H1 (cell line): ENCODE measurements at regions not wholly inside any gene's neighbourhood (a gene's known extent, or its start where the extent isn't known, plus 50 kb on each side); places are given as distances from the start of the nearest gene placed in this dataset.

Experiments
- EP300 ChIP-seq, 2 experiments: IDR thresholded peaks; 1 replicate in 1 of 2; 2 replicates in 1 of 2; pipeline ENCODE4 v1.6.1; 2011 to 2012; ENCODE audit warnings: low read depth in 2 of 2, low read length in 2 of 2, mild to moderate bottlenecking in 2 of 2, borderline replicate concordance in 1 of 2, inconsistent platforms in 1 of 2, moderate library complexity in 1 of 2
- MAFK ChIP-seq: IDR thresholded peaks from 2 replicates; pipeline ENCODE4 v1.6.1; 2012; ENCODE audit warnings: low read depth, mild to moderate bottlenecking, improper control_type of control experiment, low read length
- PHF8 ChIP-seq: fragments of 200-600 bp; sonication (generic); conservative IDR thresholded peaks from 2 replicates; pipeline ENCODE4 v1.7.1; 2012; ENCODE audit warnings: low read depth, mild to moderate bottlenecking, inconsistent platforms, low read length, moderate library complexity
- POU5F1 ChIP-seq: IDR thresholded peaks from 2 replicates; pipeline ENCODE4 v1.6.1; 2011; ENCODE audit warnings: low read depth, mild to moderate bottlenecking, low read length, moderate library complexity
- SIRT6 ChIP-seq: IDR thresholded peaks from one replicate; pipeline ENCODE4 v1.7.1; 2012; ENCODE audit warnings: low read length, inconsistent platforms
- TF ChIP-seq, protein P1 (sequence below): fragments of 300-600 bp; sonication (generic); IDR thresholded peaks from 2 replicates; pipeline ENCODE4 v1.7.1; 2012; ENCODE audit warnings: low read length, moderate library complexity, mild to moderate bottlenecking, inconsistent platforms; ENCODE audit not compliant: insufficient replicate concordance

DNA sequence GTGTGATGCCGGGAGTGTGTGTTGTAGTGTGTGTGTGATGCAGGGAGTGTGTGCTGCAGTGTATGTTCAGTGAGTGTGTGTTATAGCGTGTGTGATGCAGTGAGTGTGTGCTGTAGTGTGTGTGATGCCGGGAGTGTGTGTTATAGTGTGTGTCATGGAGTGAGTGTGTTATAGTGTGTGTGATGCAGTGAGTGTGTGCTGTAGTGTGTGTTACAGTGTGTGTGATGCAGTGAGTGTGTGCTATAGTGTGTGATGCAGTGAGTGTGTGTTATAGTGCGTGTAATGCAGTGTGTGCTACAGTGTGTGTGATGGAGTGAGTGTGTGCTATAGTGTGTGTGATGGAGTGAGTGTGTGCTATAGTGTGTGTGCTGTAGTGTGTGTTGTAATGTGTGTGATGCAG is 182.1 kb upstream of the SOX11 start (continued):
- TF ChIP-seq EP300 (IDR thresholded peaks at IDR 0.05; ENCODE audit: borderline replicate concordance in 1 of 2, low read depth in 2 of 2, low read length in 2 of 2) (no peak), PHF8 (no peak), POU5F1 (no peak), MAFK (no peak), SIRT6 (no peak)
- TF ChIP-seq, protein P1, sequence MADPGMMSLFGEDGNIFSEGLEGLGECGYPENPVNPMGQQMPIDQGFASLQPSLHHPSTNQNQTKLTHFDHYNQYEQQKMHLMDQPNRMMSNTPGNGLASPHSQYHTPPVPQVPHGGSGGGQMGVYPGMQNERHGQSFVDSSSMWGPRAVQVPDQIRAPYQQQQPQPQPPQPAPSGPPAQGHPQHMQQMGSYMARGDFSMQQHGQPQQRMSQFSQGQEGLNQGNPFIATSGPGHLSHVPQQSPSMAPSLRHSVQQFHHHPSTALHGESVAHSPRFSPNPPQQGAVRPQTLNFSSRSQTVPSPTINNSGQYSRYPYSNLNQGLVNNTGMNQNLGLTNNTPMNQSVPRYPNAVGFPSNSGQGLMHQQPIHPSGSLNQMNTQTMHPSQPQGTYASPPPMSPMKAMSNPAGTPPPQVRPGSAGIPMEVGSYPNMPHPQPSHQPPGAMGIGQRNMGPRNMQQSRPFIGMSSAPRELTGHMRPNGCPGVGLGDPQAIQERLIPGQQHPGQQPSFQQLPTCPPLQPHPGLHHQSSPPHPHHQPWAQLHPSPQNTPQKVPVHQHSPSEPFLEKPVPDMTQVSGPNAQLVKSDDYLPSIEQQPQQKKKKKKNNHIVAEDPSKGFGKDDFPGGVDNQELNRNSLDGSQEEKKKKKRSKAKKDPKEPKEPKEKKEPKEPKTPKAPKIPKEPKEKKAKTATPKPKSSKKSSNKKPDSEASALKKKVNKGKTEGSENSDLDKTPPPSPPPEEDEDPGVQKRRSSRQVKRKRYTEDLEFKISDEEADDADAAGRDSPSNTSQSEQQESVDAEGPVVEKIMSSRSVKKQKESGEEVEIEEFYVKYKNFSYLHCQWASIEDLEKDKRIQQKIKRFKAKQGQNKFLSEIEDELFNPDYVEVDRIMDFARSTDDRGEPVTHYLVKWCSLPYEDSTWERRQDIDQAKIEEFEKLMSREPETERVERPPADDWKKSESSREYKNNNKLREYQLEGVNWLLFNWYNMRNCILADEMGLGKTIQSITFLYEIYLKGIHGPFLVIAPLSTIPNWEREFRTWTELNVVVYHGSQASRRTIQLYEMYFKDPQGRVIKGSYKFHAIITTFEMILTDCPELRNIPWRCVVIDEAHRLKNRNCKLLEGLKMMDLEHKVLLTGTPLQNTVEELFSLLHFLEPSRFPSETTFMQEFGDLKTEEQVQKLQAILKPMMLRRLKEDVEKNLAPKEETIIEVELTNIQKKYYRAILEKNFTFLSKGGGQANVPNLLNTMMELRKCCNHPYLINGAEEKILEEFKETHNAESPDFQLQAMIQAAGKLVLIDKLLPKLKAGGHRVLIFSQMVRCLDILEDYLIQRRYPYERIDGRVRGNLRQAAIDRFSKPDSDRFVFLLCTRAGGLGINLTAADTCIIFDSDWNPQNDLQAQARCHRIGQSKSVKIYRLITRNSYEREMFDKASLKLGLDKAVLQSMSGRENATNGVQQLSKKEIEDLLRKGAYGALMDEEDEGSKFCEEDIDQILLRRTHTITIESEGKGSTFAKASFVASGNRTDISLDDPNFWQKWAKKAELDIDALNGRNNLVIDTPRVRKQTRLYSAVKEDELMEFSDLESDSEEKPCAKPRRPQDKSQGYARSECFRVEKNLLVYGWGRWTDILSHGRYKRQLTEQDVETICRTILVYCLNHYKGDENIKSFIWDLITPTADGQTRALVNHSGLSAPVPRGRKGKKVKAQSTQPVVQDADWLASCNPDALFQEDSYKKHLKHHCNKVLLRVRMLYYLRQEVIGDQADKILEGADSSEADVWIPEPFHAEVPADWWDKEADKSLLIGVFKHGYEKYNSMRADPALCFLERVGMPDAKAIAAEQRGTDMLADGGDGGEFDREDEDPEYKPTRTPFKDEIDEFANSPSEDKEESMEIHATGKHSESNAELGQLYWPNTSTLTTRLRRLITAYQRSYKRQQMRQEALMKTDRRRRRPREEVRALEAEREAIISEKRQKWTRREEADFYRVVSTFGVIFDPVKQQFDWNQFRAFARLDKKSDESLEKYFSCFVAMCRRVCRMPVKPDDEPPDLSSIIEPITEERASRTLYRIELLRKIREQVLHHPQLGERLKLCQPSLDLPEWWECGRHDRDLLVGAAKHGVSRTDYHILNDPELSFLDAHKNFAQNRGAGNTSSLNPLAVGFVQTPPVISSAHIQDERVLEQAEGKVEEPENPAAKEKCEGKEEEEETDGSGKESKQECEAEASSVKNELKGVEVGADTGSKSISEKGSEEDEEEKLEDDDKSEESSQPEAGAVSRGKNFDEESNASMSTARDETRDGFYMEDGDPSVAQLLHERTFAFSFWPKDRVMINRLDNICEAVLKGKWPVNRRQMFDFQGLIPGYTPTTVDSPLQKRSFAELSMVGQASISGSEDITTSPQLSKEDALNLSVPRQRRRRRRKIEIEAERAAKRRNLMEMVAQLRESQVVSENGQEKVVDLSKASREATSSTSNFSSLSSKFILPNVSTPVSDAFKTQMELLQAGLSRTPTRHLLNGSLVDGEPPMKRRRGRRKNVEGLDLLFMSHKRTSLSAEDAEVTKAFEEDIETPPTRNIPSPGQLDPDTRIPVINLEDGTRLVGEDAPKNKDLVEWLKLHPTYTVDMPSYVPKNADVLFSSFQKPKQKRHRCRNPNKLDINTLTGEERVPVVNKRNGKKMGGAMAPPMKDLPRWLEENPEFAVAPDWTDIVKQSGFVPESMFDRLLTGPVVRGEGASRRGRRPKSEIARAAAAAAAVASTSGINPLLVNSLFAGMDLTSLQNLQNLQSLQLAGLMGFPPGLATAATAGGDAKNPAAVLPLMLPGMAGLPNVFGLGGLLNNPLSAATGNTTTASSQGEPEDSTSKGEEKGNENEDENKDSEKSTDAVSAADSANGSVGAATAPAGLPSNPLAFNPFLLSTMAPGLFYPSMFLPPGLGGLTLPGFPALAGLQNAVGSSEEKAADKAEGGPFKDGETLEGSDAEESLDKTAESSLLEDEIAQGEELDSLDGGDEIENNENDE: no peak
